ENCODE measurements at regions not wholly inside any gene's neighbourhood (a gene's known extent, or its start where the extent isn't known, plus 50 kb on each side); places are given as distances from the start of the nearest gene placed in this dataset.
"Not testable (repeated sequence)": the region's sequence is repeated elsewhere in the genome, so short reads cannot be mapped to it uniquely, and the experiment has no call there.

DNA sequence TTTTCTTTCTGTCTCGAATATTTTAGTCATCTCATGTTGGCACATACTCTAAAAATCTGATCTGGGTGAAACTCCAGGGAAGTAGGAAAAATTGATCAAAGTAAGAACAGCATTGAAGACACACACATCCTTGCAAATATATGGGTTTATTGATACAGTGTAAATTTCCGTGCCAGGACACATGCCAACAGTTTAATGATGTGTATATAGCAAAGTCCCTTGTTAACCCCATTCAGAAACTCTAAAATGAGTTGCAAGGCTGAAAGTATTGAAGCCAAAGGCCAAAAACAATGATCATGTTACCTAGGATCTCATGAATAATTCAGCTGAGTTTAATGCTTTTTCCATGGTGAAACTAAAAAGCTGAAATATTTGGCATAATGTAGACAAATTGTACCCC, 61.6 kb downstream of the SRGAP2 start:
- not testable (repeated sequence) for TF ChIP-seq TAF1, POLR2A, POLR2AphosphoS5 (IDR thresholded peaks at IDR 0.05; ENCODE audit: low read depth, low read length)
